NCI-H1436 treated with DMSO at 0.1 percent for 48 hours (cell line): ENCODE measurements at regions not wholly inside any gene's neighbourhood (a gene's known extent, or its start where the extent isn't known, plus 50 kb on each side); places are given as distances from the start of the nearest gene placed in this dataset.
"Not testable (repeated sequence)": the region's sequence is repeated elsewhere in the genome, so short reads cannot be mapped to it uniquely, and the experiment has no call there.

ENCODE experiments used
- DNase-seq: peaks from one replicate; lab custom pipeline; 2025; lab: John Stamatoyannopoulos, UW

- DNase-seq = no peak
These were observed 87.8 kb downstream of the HFE start for GRCh38 chr6:26175033-26175427.

- no peak for DNase-seq
These were observed 88.4 kb downstream of the HFE start for GRCh38 chr6:26175428-26176181.

- no peak for DNase-seq
These were observed 92.4 kb downstream of the HFE start for GRCh38 chr6:26179675-26180074.

- no peak for DNase-seq
These were observed 93.1 kb downstream of the HFE start for GRCh38 chr6:26180346-26180745.

GRCh38 chr6:26183237-26183580, 96.0 kb downstream of the HFE start:
- no peak for DNase-seq

GRCh38 chr6:26183581-26184366, 96.5 kb downstream of the HFE start:
- no peak for DNase-seq

- DNase-seq = no peak
These were observed 97.2 kb downstream of the HFE start for GRCh38 chr6:26184367-26184891.

GRCh38 chr6:26185004-26185403, 97.8 kb downstream of the HFE start:
- no peak for DNase-seq

GRCh38 chr6:26185802-26186201, 98.6 kb downstream of the HFE start:
- DNase-seq = no peak

- DNase-seq = no peak
These were observed 99.4 kb downstream of the HFE start for GRCh38 chr6:26186652-26187051.

- no peak for DNase-seq
These were observed 100.1 kb downstream of the HFE start for GRCh38 chr6:26187292-26187691.

GRCh38 chr6:26187981-26188635, 100.9 kb downstream of the HFE start:
- DNase-seq = no peak

GRCh38 chr6:26191512-26191911, 104.3 kb downstream of the HFE start:
- DNase-seq = not testable (repeated sequence)

- no peak for DNase-seq
These were observed 106.5 kb downstream of the HFE start for GRCh38 chr6:26193467-26194328.

- no peak for DNase-seq
These were observed 107.1 kb downstream of the HFE start for GRCh38 chr6:26194329-26194701.

GRCh38 chr6:26194816-26195375, 107.7 kb downstream of the HFE start:
- no peak for DNase-seq

- no peak for DNase-seq
These were observed 108.2 kb downstream of the HFE start for GRCh38 chr6:26195376-26195923.

- DNase-seq = no peak
These were observed 109.0 kb downstream of the HFE start for GRCh38 chr6:26195924-26196845.

GRCh38 chr6:26196846-26197635, 109.8 kb downstream of the HFE start:
- DNase-seq = peak; percentile 81

- no peak for DNase-seq
These were observed 110.4 kb downstream of the HFE start for GRCh38 chr6:26197636-26197932.
